ENCODE measurements at regions not wholly inside any gene's neighbourhood (a gene's known extent, or its start where the extent isn't known, plus 50 kb on each side); places are given as distances from the start of the nearest gene placed in this dataset.

GRCh38 chr2:238614376-238614775 is 187.6 kb downstream of the ASB1 start:
- POLR2A ChIA-PET: no interaction called here
- Histone ChIP-seq H3K4me2 (ENCODE audit: low read length) (no peak overlapping the region), H3K4me3 (ENCODE audit: low read depth, low read length, poor library complexity, severe bottlenecking) (no peak overlapping the region), H3K79me2 (ENCODE audit: insufficient read depth, low read depth, low read length) (no peaks in the 10 kb centered on the region), H3K36me3 (ENCODE audit: insufficient read depth, low read length) (no peaks in the 10 kb centered on the region), H3K9me3 (ENCODE audit: low read length) (no peaks in the 10 kb centered on the region), H4K20me1 (ENCODE audit: insufficient read depth, low read length) (no peaks in the 10 kb centered on the region), H3K9me2 (ENCODE audit: insufficient read depth, low read length) (no peaks in the 10 kb centered on the region), H3K4me1 (ENCODE audit: insufficient read depth, low read length, poor library complexity, severe bottlenecking) (no peaks in the 10 kb centered on the region), H2AFZ (ENCODE audit: low read length) (no peak overlapping the region), H3K27ac (ENCODE audit: low read depth, low read length, poor library complexity, severe bottlenecking) (no peak overlapping the region)
- intact Hi-C loops (cut with micrococcal nuclease; ENCODE audit: unreplicated experiment): no loop called here
- no peak for DNase-seq (ENCODE audit: low spot score)
- no TSS peak for BruUV-seq (replicated peaks)
- no peak for TF ChIP-seq CTCF (conservative IDR thresholded peaks at IDR 0.05; ENCODE audit: low read length)
- no peak for TF ChIP-seq EZH2phosphoT487 (IDR thresholded peaks at IDR 0.05; ENCODE audit: borderline replicate concordance, low read depth, low read length)
- CTCF ChIA-PET (ENCODE audit: unreplicated experiment): no interaction called here

- no peaks in the 10 kb centered on the region for H3K9me2 ChIP-seq (ENCODE audit: insufficient read depth, low read length)
- H3K4me2 ChIP-seq (ENCODE audit: low read length): no peak overlapping the region
- no peaks in the 10 kb centered on the region for H4K20me1 ChIP-seq (ENCODE audit: insufficient read depth, low read length)
- no peak for DNase-seq (ENCODE audit: low spot score)
- TF ChIP-seq EZH2phosphoT487 (IDR thresholded peaks at IDR 0.05; ENCODE audit: borderline replicate concordance, low read depth, low read length) (no peak), CTCF (conservative IDR thresholded peaks at IDR 0.05; ENCODE audit: low read length) (no peak)
- no peaks in the 10 kb centered on the region for H3K79me2 ChIP-seq (ENCODE audit: insufficient read depth, low read depth, low read length)
- intact Hi-C loops (cut with micrococcal nuclease; ENCODE audit: unreplicated experiment): no loop called here
- no peaks in the 10 kb centered on the region for H3K4me1 ChIP-seq (ENCODE audit: insufficient read depth, low read length, poor library complexity, severe bottlenecking)
- H3K4me3 ChIP-seq (ENCODE audit: low read depth, low read length, poor library complexity, severe bottlenecking): no peak overlapping the region
- no peaks in the 10 kb centered on the region for H3K36me3 ChIP-seq (ENCODE audit: insufficient read depth, low read length)
- H2AFZ ChIP-seq (ENCODE audit: low read length): no peak overlapping the region
- no peaks in the 10 kb centered on the region for H3K9me3 ChIP-seq (ENCODE audit: low read length)
- POLR2A ChIA-PET: no interaction called here
- CTCF ChIA-PET (ENCODE audit: unreplicated experiment): no interaction called here
- BruUV-seq (replicated peaks): no TSS peak
- H3K27ac ChIP-seq (ENCODE audit: low read depth, low read length, poor library complexity, severe bottlenecking): no peak overlapping the region
Measured at GRCh38 chr2:238615187-238615586, 188.5 kb downstream of the ASB1 start.

- no peaks in the 10 kb centered on the region for H3K9me2 ChIP-seq (ENCODE audit: insufficient read depth, low read length)
- no TSS peak for BruUV-seq (replicated peaks)
- intact Hi-C loops (cut with micrococcal nuclease; ENCODE audit: unreplicated experiment): no loop called here
- no peaks in the 10 kb centered on the region for H3K79me2 ChIP-seq (ENCODE audit: insufficient read depth, low read depth, low read length)
- no peaks in the 10 kb centered on the region for H3K4me1 ChIP-seq (ENCODE audit: insufficient read depth, low read length, poor library complexity, severe bottlenecking)
- DNase-seq (ENCODE audit: low spot score): no peak
- H2AFZ ChIP-seq (ENCODE audit: low read length): no peak overlapping the region
- H3K9me3 ChIP-seq (ENCODE audit: low read length): no peaks in the 10 kb centered on the region
- H3K4me2 ChIP-seq (ENCODE audit: low read length): no peak overlapping the region
- no peaks in the 10 kb centered on the region for H4K20me1 ChIP-seq (ENCODE audit: insufficient read depth, low read length)
- no peak overlapping the region for H3K4me3 ChIP-seq (ENCODE audit: low read depth, low read length, poor library complexity, severe bottlenecking)
- CTCF ChIA-PET (ENCODE audit: unreplicated experiment): no interaction called here
- TF ChIP-seq CTCF (conservative IDR thresholded peaks at IDR 0.05; ENCODE audit: low read length): no peak
- POLR2A ChIA-PET: no interaction called here
- no peaks in the 10 kb centered on the region for H3K36me3 ChIP-seq (ENCODE audit: insufficient read depth, low read length)
- no peak overlapping the region for H3K27ac ChIP-seq (ENCODE audit: low read depth, low read length, poor library complexity, severe bottlenecking)
Measured at GRCh38 chr2:238616681-238617080, 190.0 kb downstream of the ASB1 start.

Data from OCI-LY7 (cell line).